ENCODE measurements at regions not wholly inside any gene's neighbourhood (a gene's known extent, or its start where the extent isn't known, plus 50 kb on each side); places are given as distances from the start of the nearest gene placed in this dataset.
"Not testable (repeated sequence)": the region's sequence is repeated elsewhere in the genome, so short reads cannot be mapped to it uniquely, and the experiment has no call there.

DNA sequence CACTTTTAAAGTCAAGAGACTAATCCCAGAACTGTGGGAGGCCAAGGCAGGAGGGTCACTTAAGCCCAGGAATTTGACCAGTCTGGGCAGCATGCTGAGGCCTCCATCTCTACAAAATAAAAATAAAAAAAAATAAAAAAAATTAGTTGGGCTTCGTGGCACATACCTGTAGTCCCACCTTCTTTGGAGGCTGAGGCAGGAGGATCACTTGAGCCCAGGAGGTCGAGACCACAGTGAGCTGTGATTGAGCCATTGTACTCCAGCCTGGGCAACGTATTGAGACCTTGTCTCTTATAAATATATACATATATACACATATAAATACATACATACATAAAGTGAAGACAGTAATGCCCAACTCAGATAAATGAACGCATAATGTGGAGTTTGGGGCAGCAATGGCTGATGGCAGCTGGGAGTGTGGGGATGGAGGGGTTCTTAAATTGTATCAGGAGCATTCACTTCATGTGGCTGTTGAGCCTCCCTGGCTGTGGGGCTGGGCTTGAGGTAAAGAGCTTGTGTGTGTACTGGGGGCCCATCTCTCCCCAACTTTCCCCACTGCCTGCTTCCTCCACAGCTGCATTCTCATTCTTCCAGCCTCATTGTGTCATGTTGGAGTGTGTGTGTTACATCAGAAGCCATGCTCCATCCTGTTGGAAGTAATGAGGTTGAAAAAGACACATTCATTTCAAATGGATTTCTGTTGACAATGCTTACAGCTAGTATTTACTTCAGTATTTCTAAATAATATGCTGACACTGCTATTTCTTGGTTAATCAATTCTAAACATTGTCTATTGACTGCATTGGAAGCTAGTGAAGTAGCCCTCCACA lies 96.5 kb upstream of the HS6ST1 start:
- in situ Hi-C loops (cut with HindIII; ENCODE audit: low pct_ligation_motif_present, low sequenced_read_pairs) = no loop called here
- no peak for DNase-seq
- TF ChIP-seq, protein P1, sequence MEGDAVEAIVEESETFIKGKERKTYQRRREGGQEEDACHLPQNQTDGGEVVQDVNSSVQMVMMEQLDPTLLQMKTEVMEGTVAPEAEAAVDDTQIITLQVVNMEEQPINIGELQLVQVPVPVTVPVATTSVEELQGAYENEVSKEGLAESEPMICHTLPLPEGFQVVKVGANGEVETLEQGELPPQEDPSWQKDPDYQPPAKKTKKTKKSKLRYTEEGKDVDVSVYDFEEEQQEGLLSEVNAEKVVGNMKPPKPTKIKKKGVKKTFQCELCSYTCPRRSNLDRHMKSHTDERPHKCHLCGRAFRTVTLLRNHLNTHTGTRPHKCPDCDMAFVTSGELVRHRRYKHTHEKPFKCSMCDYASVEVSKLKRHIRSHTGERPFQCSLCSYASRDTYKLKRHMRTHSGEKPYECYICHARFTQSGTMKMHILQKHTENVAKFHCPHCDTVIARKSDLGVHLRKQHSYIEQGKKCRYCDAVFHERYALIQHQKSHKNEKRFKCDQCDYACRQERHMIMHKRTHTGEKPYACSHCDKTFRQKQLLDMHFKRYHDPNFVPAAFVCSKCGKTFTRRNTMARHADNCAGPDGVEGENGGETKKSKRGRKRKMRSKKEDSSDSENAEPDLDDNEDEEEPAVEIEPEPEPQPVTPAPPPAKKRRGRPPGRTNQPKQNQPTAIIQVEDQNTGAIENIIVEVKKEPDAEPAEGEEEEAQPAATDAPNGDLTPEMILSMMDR (IDR thresholded peaks at IDR 0.05; ENCODE audit: low read depth, low read length, missing control alignments) = no peak
- Histone ChIP-seq H3K36me3 (replicated peaks) (no peaks in the 10 kb centered on the region), H3K27me3 (replicated peaks) (no peaks in the 10 kb centered on the region), H3K27ac (no peak overlapping the region), H3K4me3 (ENCODE audit: low read depth, low read length) (no peak overlapping the region)

DNA sequence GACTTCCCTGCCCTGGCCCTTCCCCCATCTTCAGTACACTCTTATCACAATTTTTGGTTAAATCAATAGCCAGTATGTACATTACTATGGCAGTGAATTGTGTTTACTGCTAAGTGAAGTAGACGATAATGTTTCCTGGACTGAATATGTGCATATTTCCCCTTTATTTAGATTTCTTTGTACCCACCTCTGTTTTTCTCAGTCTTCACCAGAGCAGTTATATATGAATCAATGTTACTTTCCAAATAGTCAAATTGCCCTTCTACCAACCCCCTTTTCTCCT lies 97.1 kb upstream of the HS6ST1 start:
- TF ChIP-seq, protein P1 (IDR thresholded peaks at IDR 0.05; ENCODE audit: low read depth, low read length, missing control alignments) = no peak

DNA sequence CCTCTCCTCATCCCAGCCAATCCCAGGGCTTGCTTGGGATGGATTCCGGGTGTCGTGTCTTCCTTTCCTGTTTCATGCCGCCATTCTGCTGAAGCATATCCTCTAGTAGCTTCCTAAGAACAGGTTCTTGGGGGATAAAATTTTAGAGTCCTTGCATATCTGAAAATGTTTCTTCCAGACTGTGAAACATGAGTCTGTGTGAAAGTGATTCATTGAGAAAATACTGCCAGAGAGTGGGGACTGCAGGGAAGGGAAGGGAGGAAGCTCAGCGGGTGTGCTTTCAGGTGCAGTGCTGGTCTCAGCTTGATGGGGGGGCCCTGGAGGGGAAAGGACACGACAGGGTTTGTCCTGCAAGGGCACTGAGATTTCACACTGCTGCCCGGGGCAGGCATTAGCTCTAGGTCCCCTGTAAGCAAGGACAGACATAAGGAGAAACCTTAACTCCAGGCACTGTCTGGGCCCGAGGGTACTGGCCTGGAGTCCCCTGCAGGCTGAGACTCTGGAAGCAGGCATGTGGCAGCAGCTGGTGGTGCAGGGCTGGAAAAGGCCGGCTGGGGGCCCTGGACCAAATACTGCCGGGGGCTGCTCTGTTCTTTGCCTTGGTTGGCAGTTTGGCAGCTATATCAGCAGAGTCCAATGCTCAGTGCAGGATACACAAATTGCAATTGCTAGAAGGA lies 97.6 kb upstream of the HS6ST1 start:
- TF ChIP-seq, protein P1 (IDR thresholded peaks at IDR 0.05; ENCODE audit: low read depth, low read length, missing control alignments) = no peak
- H3K27ac ChIP-seq = no peak overlapping the region
- DNase-seq = peak; percentile 19
- in situ Hi-C loops (cut with HindIII; ENCODE audit: low pct_ligation_motif_present, low sequenced_read_pairs) = no loop called here
- no peaks in the 10 kb centered on the region for H3K27me3 ChIP-seq (replicated peaks)
- no peaks in the 10 kb centered on the region for H3K36me3 ChIP-seq (replicated peaks)
- H3K4me3 ChIP-seq (ENCODE audit: low read depth, low read length) = no peak overlapping the region

More for the DNA sequence above, 97.1 kb upstream of the HS6ST1 start:
- Histone ChIP-seq H3K36me3 (replicated peaks) (no peaks in the 10 kb centered on the region), H3K4me3 (ENCODE audit: low read depth, low read length) (no peak overlapping the region), H3K27me3 (replicated peaks) (no peaks in the 10 kb centered on the region), H3K27ac (no peak overlapping the region)
- DNase-seq = no peak
- in situ Hi-C loops (cut with HindIII; ENCODE audit: low pct_ligation_motif_present, low sequenced_read_pairs) = no loop called here

DNA sequence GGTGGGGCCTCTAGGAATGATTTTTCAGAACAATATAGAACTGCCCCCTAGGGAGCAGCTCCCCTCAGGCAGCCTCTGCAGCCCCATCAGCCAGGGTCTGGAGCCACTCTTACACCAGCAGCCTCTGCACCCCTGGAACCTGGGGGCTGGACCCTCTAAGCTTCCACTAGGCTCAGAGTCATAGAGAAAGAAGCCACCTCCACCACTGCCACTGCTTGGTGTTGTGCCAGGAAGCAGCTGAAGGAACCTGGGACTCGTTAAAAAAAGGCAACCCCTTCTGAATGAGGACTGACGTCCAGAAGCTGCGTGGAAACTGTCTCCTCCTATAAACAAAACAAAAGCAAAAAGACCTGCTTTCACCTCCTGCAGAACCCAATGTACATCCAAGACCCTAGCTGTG lies 98.1 kb upstream of the HS6ST1 start:
- Histone ChIP-seq H3K36me3 (replicated peaks) (no peaks in the 10 kb centered on the region), H3K27me3 (replicated peaks) (no peaks in the 10 kb centered on the region), H3K27ac (no peak overlapping the region), H3K4me3 (ENCODE audit: low read depth, low read length) (no peak overlapping the region)
- in situ Hi-C loops (cut with HindIII; ENCODE audit: low pct_ligation_motif_present, low sequenced_read_pairs) = no loop called here
- TF ChIP-seq, protein P1 (IDR thresholded peaks at IDR 0.05; ENCODE audit: low read depth, low read length, missing control alignments) = no peak
- no peak for DNase-seq

DNA sequence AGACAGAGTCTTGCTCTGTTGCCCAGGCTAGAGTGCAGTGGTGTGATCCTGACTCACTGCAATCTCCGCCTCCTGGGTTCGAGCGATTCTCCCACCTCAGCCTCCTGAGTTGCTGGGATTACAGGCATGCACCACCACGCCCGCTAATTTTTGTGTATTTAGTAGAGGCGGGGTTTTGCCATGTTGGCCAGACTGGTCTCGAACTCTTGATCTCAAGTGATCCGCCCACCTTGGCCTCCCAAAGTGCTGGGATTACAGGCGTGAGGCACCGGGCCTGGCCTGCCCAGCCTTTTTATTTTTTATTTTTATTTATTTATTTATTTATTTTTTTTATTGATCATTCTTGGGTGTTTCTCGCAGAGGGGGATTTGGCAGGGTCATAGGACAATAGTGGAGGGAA lies 98.6 kb upstream of the HS6ST1 start:
- H3K27ac ChIP-seq; H3K4me3 ChIP-seq (ENCODE audit: low read depth, low read length); in situ Hi-C loops (cut with HindIII; ENCODE audit: low pct_ligation_motif_present, low sequenced_read_pairs); H3K27me3 ChIP-seq (replicated peaks); DNase-seq; H3K36me3 ChIP-seq (replicated peaks): not testable (repeated sequence)

DNA sequence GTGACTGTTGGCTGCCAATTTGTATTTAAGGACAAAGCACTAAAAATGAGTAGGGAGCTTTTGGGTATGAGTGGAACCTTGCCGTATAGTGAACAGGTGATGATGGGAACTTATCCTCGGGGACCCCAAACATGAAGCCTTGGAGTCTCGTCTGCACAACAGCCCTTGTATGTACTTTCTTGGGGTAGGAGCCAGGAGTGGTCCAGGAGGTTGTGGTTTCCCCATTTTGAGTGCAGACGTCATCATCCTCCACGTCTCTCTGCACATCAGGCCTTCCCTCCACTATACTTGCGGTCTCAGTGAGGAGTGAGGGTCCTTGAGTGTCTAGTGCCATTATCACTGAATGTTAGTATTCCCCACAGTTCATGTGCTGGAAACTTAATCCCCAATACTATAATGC lies 101.5 kb upstream of the HS6ST1 start:
- no peak for DNase-seq
- in situ Hi-C loops (cut with HindIII; ENCODE audit: low pct_ligation_motif_present, low sequenced_read_pairs) = no loop called here

More for the DNA sequence above, 101.5 kb upstream of the HS6ST1 start:
- no peak overlapping the region for H3K27ac ChIP-seq
- H3K4me3 ChIP-seq (ENCODE audit: low read depth, low read length) = no peak overlapping the region
- H3K27me3 ChIP-seq (replicated peaks) = no peaks in the 10 kb centered on the region
- H3K36me3 ChIP-seq (replicated peaks) = no peaks in the 10 kb centered on the region
- TF ChIP-seq, protein P1 (IDR thresholded peaks at IDR 0.05; ENCODE audit: low read depth, low read length, missing control alignments) = no peak

Data from brain microvascular endothelial cell (primary cell).